Trophoblast cell (in vitro differentiated cells and primary cell): ENCODE measurements at regions not wholly inside any gene's neighbourhood (a gene's known extent, or its start where the extent isn't known, plus 50 kb on each side); places are given as distances from the start of the nearest gene placed in this dataset.

Experiments used
- DNase-seq, 2 donors: peaks; one replicate each; pipeline ENCODE4 v3.0.0-alpha.2; 2016
- H2AFZ ChIP-seq: 2 replicates; pipeline ENCODE4 v1.6.1; 2013; ENCODE audit warnings: low read length, moderate library complexity, mild to moderate bottlenecking; ENCODE audit not compliant: insufficient read depth, poor library complexity
- H2AK5ac ChIP-seq: 2 replicates; pipeline ENCODE4 v1.6.1; 2013; ENCODE audit warnings: mild to moderate bottlenecking, low read length
- H2BK120ac ChIP-seq: 2 replicates; pipeline ENCODE4 v1.6.1; 2013; ENCODE audit warnings: low read length, mild to moderate bottlenecking, moderate library complexity; ENCODE audit not compliant: insufficient read depth, poor library complexity
- H2BK12ac ChIP-seq: 2 replicates; pipeline ENCODE4 v1.6.1; 2013; ENCODE audit warnings: mild to moderate bottlenecking, low read length, moderate library complexity
- H2BK5ac ChIP-seq: 2 replicates; pipeline ENCODE4 v1.6.1; 2013; ENCODE audit warnings: low read length, low read depth, moderate library complexity, mild to moderate bottlenecking; ENCODE audit not compliant: poor library complexity
- H3K14ac ChIP-seq: 2 replicates; pipeline ENCODE4 v1.6.1; 2013; ENCODE audit warnings: mild to moderate bottlenecking, low read length
- H3K18ac ChIP-seq: 2 replicates; pipeline ENCODE4 v1.6.1; 2013; ENCODE audit warnings: mild to moderate bottlenecking, low read length
- H3K23ac ChIP-seq: 2 replicates; pipeline ENCODE4 v1.6.1; 2013; ENCODE audit warnings: low read length
- H3K27ac ChIP-seq: 2 replicates; pipeline ENCODE4 v1.5.1; 2013; ENCODE audit warnings: low read depth, mild to moderate bottlenecking, inconsistent platforms, low read length, moderate library complexity
- H3K27me3 ChIP-seq: 2 replicates; pipeline ENCODE4 v1.6.1; 2013; ENCODE audit warnings: inconsistent platforms, mild to moderate bottlenecking, low read length, moderate library complexity; ENCODE audit not compliant: insufficient read depth
- H3K36me3 ChIP-seq, 2 experiments: 1 replicate in 1 of 2; 2 replicates in 1 of 2; pipeline ENCODE4 v1.6.1; 2013; ENCODE audit warnings: low read length in 2 of 2, mild to moderate bottlenecking in 2 of 2, moderate library complexity in 1 of 2; ENCODE audit not compliant: insufficient read depth in 2 of 2, control insufficient read depth in 1 of 2
- H3K4ac ChIP-seq: 2 replicates; pipeline ENCODE4 v1.6.1; 2013; ENCODE audit warnings: low read depth, mild to moderate bottlenecking, low read length, moderate library complexity
- H3K4me1 ChIP-seq, 2 experiments: 1 replicate in 1 of 2; 2 replicates in 1 of 2; pipeline ENCODE4 v1.6.1; 2013; ENCODE audit warnings: low read length in 2 of 2, mild to moderate bottlenecking in 2 of 2, moderate library complexity in 1 of 2; ENCODE audit not compliant: insufficient read depth in 2 of 2, control insufficient read depth in 1 of 2
- H3K4me2 ChIP-seq: 2 replicates; pipeline ENCODE4 v1.6.1; 2013; ENCODE audit warnings: inconsistent platforms, mild to moderate bottlenecking, low read length, moderate library complexity
- H3K4me3 ChIP-seq: 2 replicates; pipeline ENCODE4 v1.5.1; 2013; ENCODE audit warnings: mild to moderate bottlenecking, low read depth, low read length, inconsistent platforms
- H3K79me1 ChIP-seq: one replicate; pipeline ENCODE4 v1.6.1; 2013; ENCODE audit warnings: low read length
- H3K79me2 ChIP-seq: 2 replicates; pipeline ENCODE4 v1.6.1; 2013; ENCODE audit warnings: low read length, mild to moderate bottlenecking; ENCODE audit not compliant: control insufficient read depth, insufficient read depth, poor library complexity
- H3K9ac ChIP-seq: 2 replicates; pipeline ENCODE4 v1.6.1; 2013; ENCODE audit warnings: mild to moderate bottlenecking, low read length
- H3K9me3 ChIP-seq: 2 replicates; pipeline ENCODE4 v1.6.1; 2013; ENCODE audit warnings: low read depth, mild to moderate bottlenecking, control low read depth, inconsistent platforms, low read length; ENCODE audit not compliant: insufficient read depth
- H4K12ac ChIP-seq: 2 replicates; pipeline ENCODE4 v1.6.1; 2013; ENCODE audit warnings: low read depth, mild to moderate bottlenecking, low read length, moderate library complexity
- H4K8ac ChIP-seq: 2 replicates; pipeline ENCODE4 v1.6.1; 2013; ENCODE audit warnings: low read depth, mild to moderate bottlenecking, low read length, moderate library complexity
- H4K91ac ChIP-seq: one replicate; pipeline ENCODE4 v1.6.1; 2013; ENCODE audit warnings: low read depth, mild to moderate bottlenecking, low read length, moderate library complexity
- WGBS: extraction: QIAGEN DNeasy Blood & Tissue Kit; methylation state at CpG from one replicate; pipeline ENCODE4 v1.1.7; 2013; ENCODE audit warnings: missing lambda C conversion rate; ENCODE audit not compliant: insufficient read length, insufficient coverage; ENCODE audit errors: extremely low coverage; 5-methylcytosine and 5-hydroxymethylcytosine counted together

DNA sequence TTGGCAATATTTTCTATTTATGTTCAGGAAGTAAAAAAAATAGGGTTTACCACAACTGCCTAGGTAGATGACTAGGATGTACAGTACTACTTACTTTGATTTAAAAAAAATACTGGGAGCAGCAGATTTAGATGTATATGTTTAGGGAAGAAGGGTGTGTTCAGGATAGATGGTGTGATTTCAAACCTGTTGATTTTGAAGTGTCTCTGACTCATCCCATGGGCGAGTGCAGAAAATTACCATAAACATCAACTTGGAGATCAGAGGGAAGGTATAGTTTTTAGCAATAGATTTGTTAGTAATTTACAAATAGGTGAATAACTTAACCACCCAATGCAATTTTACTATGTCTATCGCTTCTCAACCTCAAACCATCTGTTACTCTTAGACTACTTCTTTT lies 214.8 kb downstream of the NDFIP2 start:
- Histone ChIP-seq H4K8ac (no peak overlapping the region), H2BK5ac (no peak overlapping the region), H3K23ac (no peak overlapping the region), H2BK120ac (no peak overlapping the region), H2BK12ac (no peak overlapping the region), H3K9me3 (no peaks in the 10 kb centered on the region), H4K12ac (no peak overlapping the region), H3K4ac (no peak overlapping the region), H3K27me3 (no peaks in the 10 kb centered on the region), H3K9ac (no peak overlapping the region), H3K4me1 (no peaks in the 10 kb centered on the region), H3K36me3 (no peaks in the 10 kb centered on the region), H2AFZ (no peak overlapping the region), H4K91ac (no peak overlapping the region), H3K27ac (no peak overlapping the region), H3K79me2 (no peaks in the 10 kb centered on the region), H3K4me2 (no peak overlapping the region), H3K18ac (no peak overlapping the region), H2AK5ac (no peak overlapping the region), H3K79me1 (no peaks in the 10 kb centered on the region), H3K14ac (no peak overlapping the region), H3K4me3 (no peak overlapping the region)
- no CpG with 5 or more reads among the region's 2 CpGs for WGBS
- DNase-seq, result no peak

DNA sequence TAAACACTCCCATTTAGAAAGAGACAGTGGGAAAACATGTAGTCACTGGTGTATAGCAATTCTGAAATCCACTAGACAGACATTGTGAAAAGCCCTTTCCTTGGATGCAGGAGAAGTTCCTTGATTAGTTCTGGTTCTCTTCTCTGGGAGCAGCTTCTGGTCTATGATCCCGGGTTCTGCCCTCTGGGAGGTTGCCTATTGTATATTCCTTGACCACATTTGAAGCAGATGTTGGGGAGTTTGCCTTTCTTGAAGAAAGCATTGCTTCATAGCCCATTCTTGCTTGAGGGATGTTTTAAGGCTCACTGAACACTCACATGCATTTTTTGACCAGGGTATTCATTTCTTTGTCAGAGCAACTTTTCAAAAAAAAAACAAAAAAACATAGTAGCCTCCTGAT lies 211.9 kb downstream of the NDFIP2 start:
- H3K9me3 ChIP-seq, result no peaks in the 10 kb centered on the region
- H2BK12ac ChIP-seq, result no peak overlapping the region
- no peaks in the 10 kb centered on the region for H3K27me3 ChIP-seq
- H3K79me2 ChIP-seq, result no peaks in the 10 kb centered on the region
- no peak overlapping the region for H4K91ac ChIP-seq
- no peak overlapping the region for H2AFZ ChIP-seq
- no peak for DNase-seq
- no peak overlapping the region for H3K4ac ChIP-seq
- H3K27ac ChIP-seq, result no peak overlapping the region
- WGBS, result no CpG with 5 or more reads among the region's 1 CpG
- no peak overlapping the region for H2AK5ac ChIP-seq
- no peaks in the 10 kb centered on the region for H3K36me3 ChIP-seq
- no peak overlapping the region for H3K4me3 ChIP-seq
- no peak overlapping the region for H3K18ac ChIP-seq
- H3K23ac ChIP-seq, result no peak overlapping the region
- H4K12ac ChIP-seq, result no peak overlapping the region
- H3K4me2 ChIP-seq, result no peak overlapping the region
- no peak overlapping the region for H2BK5ac ChIP-seq
- no peak overlapping the region for H4K8ac ChIP-seq
- no peaks in the 10 kb centered on the region for H3K4me1 ChIP-seq
- H3K14ac ChIP-seq, result no peak overlapping the region
- no peak overlapping the region for H2BK120ac ChIP-seq
- H3K9ac ChIP-seq, result no peak overlapping the region
- no peaks in the 10 kb centered on the region for H3K79me1 ChIP-seq

DNA sequence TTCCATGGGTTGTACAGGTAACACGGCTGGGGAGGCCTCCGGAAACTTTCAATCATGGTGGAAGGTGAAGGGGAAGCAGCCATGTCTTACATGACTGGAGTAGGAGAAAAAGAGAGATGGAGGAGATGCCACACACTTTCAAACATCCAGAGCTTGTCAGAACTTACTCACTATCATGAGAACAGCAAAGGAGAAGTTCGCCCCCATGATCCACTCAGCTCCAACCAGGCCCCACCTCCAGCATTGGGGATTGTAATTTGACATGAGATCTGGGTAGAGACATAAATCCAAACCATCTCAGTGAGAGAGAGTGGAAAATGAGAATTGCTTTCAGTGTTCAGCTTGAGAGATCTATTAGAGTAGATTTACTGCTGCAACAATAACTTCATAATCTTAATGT lies 210.9 kb downstream of the NDFIP2 start:
- Histone ChIP-seq H3K4me3 (no peak overlapping the region), H2BK120ac (no peak overlapping the region), H3K18ac (no peak overlapping the region), H3K4me1 (no peaks in the 10 kb centered on the region), H3K14ac (no peak overlapping the region), H3K27ac (no peak overlapping the region), H3K4ac (no peak overlapping the region), H3K4me2 (no peak overlapping the region), H3K79me1 (no peaks in the 10 kb centered on the region), H3K79me2 (no peaks in the 10 kb centered on the region), H2BK5ac (no peak overlapping the region), H3K9ac (no peak overlapping the region), H3K9me3 (no peaks in the 10 kb centered on the region), H3K23ac (no peak overlapping the region), H4K91ac (no peak overlapping the region), H4K8ac (no peak overlapping the region), H2BK12ac (no peak overlapping the region), H2AFZ (no peak overlapping the region), H4K12ac (no peak overlapping the region), H3K27me3 (no peaks in the 10 kb centered on the region), H2AK5ac (no peak overlapping the region), H3K36me3 (no peaks in the 10 kb centered on the region)
- no peak for DNase-seq
- WGBS, result no CpG with 5 or more reads among the region's 3 CpGs

DNA sequence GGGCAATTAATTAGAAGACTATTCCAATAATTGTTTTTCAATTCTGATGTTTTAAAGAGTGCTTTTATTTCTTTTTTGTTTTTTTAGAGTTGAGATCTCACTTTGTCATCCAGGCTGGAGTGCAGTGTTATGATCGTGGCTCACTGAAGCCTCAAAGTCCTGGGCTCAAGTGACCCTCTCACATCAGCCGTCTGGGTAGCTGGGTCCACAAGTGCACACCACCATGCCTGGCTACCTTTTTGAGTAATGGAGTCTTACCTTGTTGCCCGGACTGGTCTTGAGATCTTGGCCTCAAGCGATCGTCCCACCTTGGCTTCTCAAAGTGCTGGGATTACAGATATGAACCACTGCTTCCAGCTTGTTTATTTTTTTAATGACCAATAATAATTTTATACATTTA lies 207.8 kb downstream of the NDFIP2 start:
- Histone ChIP-seq H3K4me1 (no peaks in the 10 kb centered on the region), H3K27ac (no peak overlapping the region), H2AFZ (no peak overlapping the region), H3K4ac (no peak overlapping the region), H4K8ac (no peak overlapping the region), H3K79me2 (no peaks in the 10 kb centered on the region), H3K4me3 (no peak overlapping the region), H3K27me3 (no peaks in the 10 kb centered on the region), H3K9me3 (no peaks in the 10 kb centered on the region), H3K36me3 (no peaks in the 10 kb centered on the region), H3K18ac (no peak overlapping the region), H2BK12ac (no peak overlapping the region), H3K14ac (no peak overlapping the region), H3K23ac (no peak overlapping the region), H4K91ac (no peak overlapping the region), H3K9ac (no peak overlapping the region), H2BK5ac (no peak overlapping the region), H3K4me2 (no peak overlapping the region), H4K12ac (no peak overlapping the region), H3K79me1 (no peaks in the 10 kb centered on the region), H2AK5ac (no peak overlapping the region), H2BK120ac (no peak overlapping the region)
- DNase-seq, result no peak
- WGBS, result no CpG with 5 or more reads among the region's 5 CpGs
